OCI-LY1 (cell line): ENCODE measurements at regions not wholly inside any gene's neighbourhood (a gene's known extent, or its start where the extent isn't known, plus 50 kb on each side); places are given as distances from the start of the nearest gene placed in this dataset.
"Not testable (repeated sequence)": the region's sequence is repeated elsewhere in the genome, so short reads cannot be mapped to it uniquely, and the experiment has no call there.

Source experiments
- H2AFZ ChIP-seq: fragments of 200-600 bp; sonication (generic), shearing (Covaris generic); 2 replicates; pipeline ENCODE4 v1.6.0; 2014; ENCODE audit warnings: antibody characterized with exemption, mild to moderate bottlenecking, low read length
- H3F3A ChIP-seq: fragments of 200-600 bp; sonication (generic), shearing (Covaris generic); 2 replicates; pipeline ENCODE4 v1.6.0; 2014; ENCODE audit warnings: mild to moderate bottlenecking, antibody characterized with exemption, low read length, moderate library complexity; ENCODE audit not compliant: insufficient read depth
- H3K27ac ChIP-seq: fragments of 200-600 bp; sonication (generic); 2 replicates; pipeline ENCODE4 v1.5.1; 2014; ENCODE audit warnings: low read length, mixed run types, mild to moderate bottlenecking, low read depth; ENCODE audit not compliant: poor library complexity, severe bottlenecking
- H3K27me3 ChIP-seq: fragments of 200-600 bp; sonication (generic); 2 replicates; pipeline ENCODE4 v1.6.0; 2014; ENCODE audit warnings: antibody characterized with exemption, mild to moderate bottlenecking, low read length, moderate library complexity; ENCODE audit not compliant: insufficient read depth
- H3K36me3 ChIP-seq: fragments of 200-600 bp; sonication (generic); 2 replicates; pipeline ENCODE4 v1.6.1; 2014; ENCODE audit warnings: mild to moderate bottlenecking, antibody characterized with exemption, low read length, moderate library complexity, mixed read lengths; ENCODE audit not compliant: insufficient read depth
- H3K4me1 ChIP-seq: fragments of 200-600 bp; sonication (generic); 2 replicates; pipeline ENCODE4 v1.5.1; 2014; ENCODE audit warnings: mild to moderate bottlenecking, low read length, moderate library complexity; ENCODE audit not compliant: insufficient read depth, severe bottlenecking
- H3K4me2 ChIP-seq: fragments of 200-600 bp; sonication (generic), shearing (Covaris generic); 2 replicates; pipeline ENCODE4 v1.6.1; 2014; ENCODE audit warnings: low read length
- H3K4me3 ChIP-seq: fragments of 200-600 bp; sonication (generic); 2 replicates; pipeline ENCODE4 v1.5.1; 2014; ENCODE audit warnings: low read length, low read depth, mild to moderate bottlenecking, mixed read lengths; ENCODE audit not compliant: poor library complexity, severe bottlenecking
- H3K79me2 ChIP-seq: fragments of 200-600 bp; shearing (Covaris generic); 2 replicates; pipeline ENCODE4 v1.6.1; 2016; ENCODE audit warnings: mixed run types, low read length, mixed read lengths; ENCODE audit not compliant: insufficient read depth
- H3K9ac ChIP-seq: fragments of 200-600 bp; sonication (generic), shearing (Covaris generic); 2 replicates; pipeline ENCODE4 v1.6.1; 2014; ENCODE audit warnings: mild to moderate bottlenecking, low read length, mixed read lengths
- H3K9me2 ChIP-seq: fragments of 200-600 bp; sonication (generic), shearing (Covaris generic); 2 replicates; pipeline ENCODE4 v1.6.1; 2014; ENCODE audit warnings: low read depth, mild to moderate bottlenecking, low read length, mixed read lengths
- H3K9me3 ChIP-seq: fragments of 200-600 bp; shearing (Covaris generic); 2 replicates; pipeline ENCODE4 v1.6.1; 2014; ENCODE audit warnings: low read length, mixed read lengths
- H4K20me1 ChIP-seq: fragments of 200-600 bp; sonication (generic), shearing (Covaris generic); 2 replicates; pipeline ENCODE4 v1.6.0; 2016; ENCODE audit warnings: mild to moderate bottlenecking, low read length; ENCODE audit not compliant: insufficient read depth
- CTCF ChIP-seq: fragments of 200-600 bp; sonication (generic), shearing (Covaris generic); IDR thresholded peaks from 2 replicates; pipeline ENCODE4 v1.5.1; 2017; ENCODE audit warnings: mild to moderate bottlenecking, antibody characterized with exemption, low read length, moderate library complexity, mixed read lengths
- EZH2 ChIP-seq: fragments of 200-600 bp; sonication (generic), shearing (Covaris generic); IDR thresholded peaks from 2 replicates; pipeline ENCODE4 v1.8.0; 2017; ENCODE audit warnings: borderline replicate concordance, mixed run types, mild to moderate bottlenecking, antibody characterized with exemption, low read length, moderate library complexity, mixed read lengths

- no peaks in the 10 kb centered on the region for H3K4me1 ChIP-seq
- H3K36me3 ChIP-seq: no peaks in the 10 kb centered on the region
- H3F3A ChIP-seq: no peaks in the 10 kb centered on the region
- H3K9me2 ChIP-seq: no peaks in the 10 kb centered on the region
- no peak overlapping the region for H3K4me3 ChIP-seq
- no peaks in the 10 kb centered on the region for H3K9me3 ChIP-seq
- TF ChIP-seq EZH2 (no peak), CTCF (no peak)
- H3K27ac ChIP-seq: no peak overlapping the region
- no peaks in the 10 kb centered on the region for H4K20me1 ChIP-seq
- H3K4me2 ChIP-seq: no peak overlapping the region
- no peaks in the 10 kb centered on the region for H3K27me3 ChIP-seq
- H3K9ac ChIP-seq: no peak overlapping the region
- H3K79me2 ChIP-seq: no peaks in the 10 kb centered on the region
- no peak overlapping the region for H2AFZ ChIP-seq
Measured at GRCh38 chr4:148540622-148541326, 98.6 kb upstream of the NR3C2 start.

GRCh38 chr4:148539387-148539786, 97.2 kb upstream of the NR3C2 start:
- Histone ChIP-seq H3K9ac (no peak overlapping the region), H3K36me3 (no peaks in the 10 kb centered on the region), H4K20me1 (no peaks in the 10 kb centered on the region), H3K4me3 (no peak overlapping the region), H3K79me2 (no peaks in the 10 kb centered on the region), H3K9me3 (no peaks in the 10 kb centered on the region), H3K27me3 (no peaks in the 10 kb centered on the region), H3F3A (no peaks in the 10 kb centered on the region), H3K27ac (no peak overlapping the region), H2AFZ (no peak overlapping the region), H3K4me1 (no peaks in the 10 kb centered on the region), H3K4me2 (no peak overlapping the region), H3K9me2 (no peaks in the 10 kb centered on the region)
- TF ChIP-seq CTCF: no peak
- TF ChIP-seq EZH2: no peak

GRCh38 chr4:148533851-148534250, 91.6 kb upstream of the NR3C2 start:
- H3K79me2 ChIP-seq, H3K9me3 ChIP-seq: not testable (repeated sequence)

GRCh38 chr4:148530114-148530513, 87.9 kb upstream of the NR3C2 start:
- Histone ChIP-seq H3K79me2 (no peaks in the 10 kb centered on the region), H3K4me3 (no peak overlapping the region), H3K36me3 (no peaks in the 10 kb centered on the region), H3F3A (no peaks in the 10 kb centered on the region), H3K4me2 (no peak overlapping the region), H3K9ac (no peak overlapping the region), H4K20me1 (no peaks in the 10 kb centered on the region), H3K27ac (no peak overlapping the region), H2AFZ (no peak overlapping the region), H3K27me3 (no peaks in the 10 kb centered on the region), H3K4me1 (no peaks in the 10 kb centered on the region), H3K9me3 (no peaks in the 10 kb centered on the region), H3K9me2 (no peaks in the 10 kb centered on the region)
- no peak for TF ChIP-seq EZH2
- no peak for TF ChIP-seq CTCF

More at GRCh38 chr4:148533851-148534250, 91.6 kb upstream of the NR3C2 start:
- not testable (repeated sequence) for H4K20me1 ChIP-seq, H3K4me2 ChIP-seq, H3K9me2 ChIP-seq, H3K9ac ChIP-seq, H3F3A ChIP-seq, H3K4me1 ChIP-seq, H3K27ac ChIP-seq, H3K4me3 ChIP-seq, H3K27me3 ChIP-seq, H2AFZ ChIP-seq, H3K36me3 ChIP-seq
